ENCODE measurements at regions not wholly inside any gene's neighbourhood (a gene's known extent, or its start where the extent isn't known, plus 50 kb on each side); places are given as distances from the start of the nearest gene placed in this dataset.
A peak's percentile ranks its signal among the peaks of the same experiment; 100 is the strongest.
"Not testable (repeated sequence)": the region's sequence is repeated elsewhere in the genome, so short reads cannot be mapped to it uniquely, and the experiment has no call there.

- no peak overlapping the region for H3K4me3 ChIP-seq (ENCODE audit: low read depth, low read length)
- peak; percentile 3 for DNase-seq (ENCODE audit: low read depth)
- TF ChIP-seq, protein P1, sequence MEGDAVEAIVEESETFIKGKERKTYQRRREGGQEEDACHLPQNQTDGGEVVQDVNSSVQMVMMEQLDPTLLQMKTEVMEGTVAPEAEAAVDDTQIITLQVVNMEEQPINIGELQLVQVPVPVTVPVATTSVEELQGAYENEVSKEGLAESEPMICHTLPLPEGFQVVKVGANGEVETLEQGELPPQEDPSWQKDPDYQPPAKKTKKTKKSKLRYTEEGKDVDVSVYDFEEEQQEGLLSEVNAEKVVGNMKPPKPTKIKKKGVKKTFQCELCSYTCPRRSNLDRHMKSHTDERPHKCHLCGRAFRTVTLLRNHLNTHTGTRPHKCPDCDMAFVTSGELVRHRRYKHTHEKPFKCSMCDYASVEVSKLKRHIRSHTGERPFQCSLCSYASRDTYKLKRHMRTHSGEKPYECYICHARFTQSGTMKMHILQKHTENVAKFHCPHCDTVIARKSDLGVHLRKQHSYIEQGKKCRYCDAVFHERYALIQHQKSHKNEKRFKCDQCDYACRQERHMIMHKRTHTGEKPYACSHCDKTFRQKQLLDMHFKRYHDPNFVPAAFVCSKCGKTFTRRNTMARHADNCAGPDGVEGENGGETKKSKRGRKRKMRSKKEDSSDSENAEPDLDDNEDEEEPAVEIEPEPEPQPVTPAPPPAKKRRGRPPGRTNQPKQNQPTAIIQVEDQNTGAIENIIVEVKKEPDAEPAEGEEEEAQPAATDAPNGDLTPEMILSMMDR (IDR thresholded peaks at IDR 0.05; ENCODE audit: insufficient read depth, low read depth, low read length), result no peak
Observed at GRCh38 chr4:79147251-79147650, 178.6 kb downstream of the NAA11 start.

- peak; percentile 19 for DNase-seq (ENCODE audit: low read depth)
- no peak overlapping the region for H3K4me3 ChIP-seq (ENCODE audit: low read depth, low read length)
- TF ChIP-seq, protein P1 (IDR thresholded peaks at IDR 0.05; ENCODE audit: insufficient read depth, low read depth, low read length), result no peak
Observed at GRCh38 chr4:79141530-79141929, 184.3 kb downstream of the NAA11 start.

DNA sequence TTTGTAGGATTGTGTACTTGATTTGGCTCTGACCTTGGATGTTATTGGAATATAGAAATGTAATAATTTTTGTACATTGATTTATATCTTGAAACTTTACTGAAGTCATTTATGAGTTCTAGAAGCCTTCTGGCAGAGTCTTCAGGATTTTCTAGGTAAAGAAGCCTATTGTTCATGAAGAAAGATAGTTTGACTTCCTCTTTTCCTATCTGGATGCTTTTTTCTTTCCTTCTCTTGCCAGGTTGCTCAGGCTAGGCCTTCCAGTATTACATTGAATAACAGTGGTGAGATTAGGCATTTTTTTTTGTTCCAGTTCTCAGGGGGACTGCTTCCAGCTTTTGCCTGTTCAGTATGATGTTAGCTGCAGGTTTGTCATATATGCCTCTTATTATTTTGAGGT lies 191.1 kb downstream of the NAA11 start:
- TF ChIP-seq, protein P1 (IDR thresholded peaks at IDR 0.05; ENCODE audit: insufficient read depth, low read depth, low read length), result no peak
- H3K4me3 ChIP-seq (ENCODE audit: low read depth, low read length), result no peak overlapping the region
- DNase-seq (ENCODE audit: low read depth), result no peak

DNA sequence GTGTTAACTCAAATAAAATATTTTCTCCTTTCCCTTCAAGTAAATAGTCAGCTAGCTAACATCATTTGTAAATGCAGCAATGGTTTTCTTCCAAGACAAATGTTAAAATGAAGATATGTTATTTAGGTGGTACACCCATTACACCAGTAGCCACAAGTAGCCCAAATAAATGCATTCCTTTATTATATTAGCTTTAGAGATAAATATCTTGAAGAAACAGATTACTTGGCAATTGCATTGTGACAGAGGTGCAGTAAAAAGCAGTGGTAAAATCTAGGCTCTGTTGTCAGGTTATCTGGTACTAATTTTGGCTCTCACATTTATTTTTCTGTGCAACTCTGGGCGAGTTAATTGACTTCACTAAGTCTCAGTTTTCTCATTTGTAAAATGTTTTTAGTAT lies 193.0 kb downstream of the NAA11 start:
- DNase-seq (ENCODE audit: low read depth), result no peak
- no peak overlapping the region for H3K4me3 ChIP-seq (ENCODE audit: low read depth, low read length)
- TF ChIP-seq, protein P1 (IDR thresholded peaks at IDR 0.05; ENCODE audit: insufficient read depth, low read depth, low read length), result no peak

DNA sequence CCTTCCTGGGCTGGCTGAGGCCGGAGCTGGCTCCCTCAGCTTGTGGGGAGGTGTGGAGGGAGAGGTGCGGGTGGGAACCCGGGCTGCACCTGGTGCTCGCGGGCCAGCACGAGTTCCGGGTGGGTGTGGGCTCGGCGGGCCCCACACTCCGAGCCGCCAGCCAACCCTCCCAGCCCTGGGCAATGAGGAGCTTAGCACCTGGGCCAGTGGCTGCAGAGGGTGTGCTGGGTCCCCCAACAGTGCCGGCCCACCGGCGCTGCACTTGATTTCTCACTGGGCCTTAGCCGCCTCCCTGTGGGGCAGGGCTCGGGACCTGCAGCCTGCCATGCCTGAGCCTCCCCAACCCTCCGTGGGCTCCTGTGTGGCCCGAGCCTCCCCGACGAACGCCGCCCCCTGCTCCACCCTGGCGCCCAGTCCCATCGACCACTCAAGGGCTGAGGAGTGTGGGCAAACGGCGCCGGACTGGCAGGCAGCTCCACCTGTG lies 182.7 kb upstream of the PAQR3 start:
- H3K4me3 ChIP-seq (ENCODE audit: low read depth, low read length), result no peak overlapping the region
- TF ChIP-seq, protein P1 (IDR thresholded peaks at IDR 0.05; ENCODE audit: insufficient read depth, low read depth, low read length), result no peak
- no peak for DNase-seq (ENCODE audit: low read depth)

DNA sequence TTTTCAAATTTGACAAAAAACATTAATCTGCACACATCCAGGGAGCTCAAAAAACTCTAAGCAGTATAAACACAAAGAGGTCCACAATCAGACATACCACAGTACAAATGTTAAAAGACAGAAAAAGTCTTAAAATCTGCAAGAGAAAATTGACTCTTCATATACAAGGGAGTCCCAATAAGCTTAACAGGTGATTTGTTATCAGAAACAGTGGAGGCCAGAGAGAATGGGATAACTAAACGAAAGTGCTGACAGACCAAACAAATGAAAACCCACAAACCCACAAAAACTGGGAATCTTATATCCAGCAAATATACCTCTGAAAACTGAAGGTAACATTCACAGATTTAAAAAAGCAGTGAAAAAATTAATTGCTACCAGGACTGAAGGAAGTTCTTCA lies 182.0 kb upstream of the PAQR3 start:
- no peak for DNase-seq (ENCODE audit: low read depth)
- TF ChIP-seq, protein P1 (IDR thresholded peaks at IDR 0.05; ENCODE audit: insufficient read depth, low read depth, low read length), result no peak
- H3K4me3 ChIP-seq (ENCODE audit: low read depth, low read length), result no peak overlapping the region

DNA sequence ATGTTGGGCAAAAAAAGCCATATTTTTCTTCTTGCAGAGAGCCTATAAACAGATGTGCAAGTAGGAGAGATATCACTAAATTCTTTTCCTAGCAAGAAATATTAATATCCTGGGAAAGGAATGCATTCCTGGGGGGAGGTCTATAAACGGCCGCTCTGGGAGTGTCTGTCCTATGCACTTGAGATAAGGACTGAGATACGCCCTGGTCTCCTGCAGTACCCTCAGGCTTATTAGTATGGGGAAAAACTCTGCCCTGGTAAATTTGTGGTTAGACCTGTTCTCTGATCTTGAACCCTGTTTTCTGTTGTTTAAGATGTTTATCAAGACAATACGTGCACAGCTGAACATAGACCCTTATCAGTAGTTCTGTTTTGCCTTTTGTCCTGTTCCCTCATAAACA lies 177.8 kb upstream of the PAQR3 start:
- not testable (repeated sequence) for H3K4me3 ChIP-seq (ENCODE audit: low read depth, low read length); DNase-seq (ENCODE audit: low read depth)

All from fibroblast of villous mesenchyme (primary cell).